NAMALWA (cell line): ENCODE measurements at regions not wholly inside any gene's neighbourhood (a gene's known extent, or its start where the extent isn't known, plus 50 kb on each side); places are given as distances from the start of the nearest gene placed in this dataset.
"Not testable (repeated sequence)": the region's sequence is repeated elsewhere in the genome, so short reads cannot be mapped to it uniquely, and the experiment has no call there.

Source experiments
- DNase-seq: peaks from one replicate; pipeline ENCODE4 v3.0.0-alpha.2; 2015; ENCODE audit warnings: low spot score

DNA sequence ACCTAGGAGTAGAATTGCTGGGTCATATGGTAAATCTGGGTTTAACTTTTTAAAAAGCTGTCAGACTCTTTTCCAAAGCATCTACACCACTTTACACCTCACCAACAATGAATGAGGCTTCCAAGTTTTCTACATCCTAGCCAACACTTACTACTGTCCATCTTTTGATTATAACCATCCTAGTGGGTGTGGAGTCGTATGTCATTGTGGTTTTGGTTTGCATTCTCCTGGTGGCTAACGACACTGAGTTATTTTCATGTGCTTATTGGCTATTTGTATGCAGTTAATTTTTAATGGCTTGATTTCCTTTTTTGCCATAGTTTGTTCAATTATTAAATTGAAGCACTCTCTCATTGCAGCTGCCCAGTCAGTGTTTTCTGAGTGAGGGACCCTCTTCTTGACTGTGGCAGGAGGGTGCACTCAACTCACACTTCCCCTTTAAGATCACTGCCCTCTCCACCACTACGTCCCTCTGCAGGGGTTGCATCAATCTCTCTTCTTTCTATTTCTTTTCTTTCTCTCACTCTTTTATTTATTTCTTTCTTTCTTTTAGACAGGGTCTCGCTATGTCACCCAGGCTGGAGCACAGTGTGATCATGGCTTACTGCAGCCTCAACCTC lies 182.3 kb downstream of the C9orf152 start:
- DNase-seq, result no peak

DNA sequence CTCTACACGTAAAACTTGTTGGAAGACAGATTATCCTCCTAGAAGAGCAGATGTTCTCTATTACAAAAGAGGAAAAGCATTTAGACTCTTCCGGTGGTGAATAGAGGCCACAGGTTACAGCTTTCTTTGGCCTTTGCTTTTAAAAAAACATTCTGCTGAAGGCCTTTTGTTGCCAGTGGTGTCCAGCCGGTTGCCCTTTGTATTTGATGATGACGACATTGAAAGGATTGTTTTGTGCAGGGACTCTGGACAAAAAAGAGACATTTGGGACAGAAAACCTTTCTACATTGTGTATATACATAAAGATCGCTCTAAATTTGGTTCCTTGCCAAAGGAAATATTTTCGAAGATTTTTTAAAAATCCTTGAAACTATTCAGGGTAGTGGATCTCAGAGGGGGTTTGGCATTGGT lies 180.3 kb downstream of the C9orf152 start:
- no peak for DNase-seq

DNA sequence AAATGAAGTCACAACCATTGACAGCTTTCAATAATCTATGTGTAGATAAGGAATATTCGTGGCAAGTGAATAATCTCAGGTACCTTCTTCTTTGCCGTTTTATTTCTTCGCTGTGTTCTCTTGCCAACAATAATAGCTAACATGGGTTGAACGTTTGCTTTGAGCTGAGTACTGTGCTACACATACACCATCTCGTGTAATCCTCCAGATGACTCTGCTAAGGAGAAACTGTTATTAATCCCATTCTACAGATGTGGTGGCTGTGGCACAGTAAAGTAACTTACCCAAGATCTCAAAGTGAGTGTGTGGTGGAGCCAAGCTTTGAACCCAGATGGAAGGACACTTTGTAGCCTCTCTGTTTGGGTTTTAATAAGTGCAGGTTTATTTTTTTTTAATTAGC lies 179.7 kb downstream of the C9orf152 start:
- no peak for DNase-seq

DNA sequence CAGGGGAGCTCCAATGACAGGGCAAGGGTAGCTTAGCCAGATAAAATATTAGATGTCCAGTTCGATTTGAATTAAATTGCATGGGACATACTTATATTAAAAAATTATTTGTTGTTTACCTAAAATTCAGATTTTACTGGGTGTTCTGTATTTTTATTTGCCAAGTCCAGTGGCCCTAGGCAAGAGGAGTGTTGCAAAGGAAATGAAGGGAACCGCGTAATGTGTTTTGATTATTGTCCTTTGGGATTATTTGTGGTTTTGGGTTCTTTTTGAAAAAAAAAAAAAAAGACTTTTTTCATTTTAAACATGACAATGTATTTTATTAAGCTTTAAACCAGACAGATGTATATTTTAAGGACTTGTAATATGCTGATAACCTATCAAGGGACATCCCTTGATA lies 179.3 kb downstream of the C9orf152 start:
- no peak for DNase-seq

DNA sequence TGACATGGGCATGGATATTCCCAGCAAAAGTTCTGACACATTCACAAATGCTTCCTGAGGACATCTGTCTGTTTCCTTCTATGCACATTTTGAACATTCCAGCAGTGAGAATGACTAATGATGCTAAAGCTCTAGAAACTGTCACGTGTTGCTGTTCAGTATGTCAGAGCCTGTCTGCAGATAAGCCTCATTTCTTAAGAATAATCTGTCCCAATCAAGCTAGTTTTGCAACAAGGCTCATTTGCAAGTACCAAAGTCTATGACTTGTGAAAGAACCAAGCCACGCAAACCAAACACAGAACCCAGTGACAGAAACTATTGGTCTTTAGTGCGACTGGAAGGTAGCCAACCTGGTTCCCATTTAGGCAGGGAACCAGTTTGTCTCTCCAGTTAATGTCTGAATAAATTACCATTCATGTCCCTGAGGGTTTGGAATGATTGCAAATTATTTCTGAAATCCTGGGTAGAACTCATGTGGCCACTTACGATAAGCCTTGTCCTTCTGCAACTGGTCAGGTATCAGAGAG lies 178.5 kb downstream of the C9orf152 start:
- DNase-seq, result no peak

DNA sequence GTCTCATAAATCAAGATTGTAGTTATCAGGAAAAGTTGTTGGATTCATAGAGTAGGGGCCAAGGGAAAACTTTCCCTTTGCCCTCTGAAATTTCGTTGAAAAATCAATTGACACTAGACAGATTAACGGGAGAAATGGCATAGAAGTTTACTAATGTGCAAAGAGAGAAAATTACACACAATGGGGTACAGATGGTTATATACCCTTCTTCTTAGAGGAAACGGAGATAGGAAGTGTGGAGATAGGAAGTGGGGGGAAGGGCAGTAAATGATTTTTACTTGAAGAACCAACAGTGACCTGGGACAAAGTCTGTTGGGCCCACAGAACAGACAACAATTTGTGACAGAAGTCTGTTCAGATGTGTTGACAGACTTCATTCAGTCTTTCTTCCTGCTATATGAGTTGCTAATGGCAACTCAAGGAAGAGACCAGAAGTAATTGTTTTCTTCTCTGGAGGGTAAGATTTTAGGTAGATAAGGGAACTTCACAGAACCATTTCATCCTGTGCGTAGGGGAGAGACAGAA lies 177.9 kb downstream of the C9orf152 start:
- no peak for DNase-seq

DNA sequence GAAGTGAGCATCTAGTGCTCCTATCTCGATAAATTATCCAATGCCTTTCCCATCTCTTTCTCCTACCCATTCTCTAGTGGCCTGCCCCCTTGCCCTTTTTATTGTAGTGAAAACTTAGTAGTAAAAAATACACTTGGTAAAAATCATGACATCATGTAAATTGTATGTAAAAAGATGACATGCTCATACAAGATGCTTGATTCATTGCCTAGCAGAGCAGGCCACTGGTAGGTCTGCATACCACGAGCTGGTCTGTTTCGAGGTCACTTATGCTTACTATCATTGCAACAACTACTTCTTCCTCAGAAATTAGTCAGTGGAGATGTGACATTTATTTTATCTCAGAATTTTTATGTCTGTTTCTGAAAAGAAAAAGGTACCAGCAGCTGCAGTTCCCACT lies 177.3 kb downstream of the C9orf152 start:
- DNase-seq, result no peak

DNA sequence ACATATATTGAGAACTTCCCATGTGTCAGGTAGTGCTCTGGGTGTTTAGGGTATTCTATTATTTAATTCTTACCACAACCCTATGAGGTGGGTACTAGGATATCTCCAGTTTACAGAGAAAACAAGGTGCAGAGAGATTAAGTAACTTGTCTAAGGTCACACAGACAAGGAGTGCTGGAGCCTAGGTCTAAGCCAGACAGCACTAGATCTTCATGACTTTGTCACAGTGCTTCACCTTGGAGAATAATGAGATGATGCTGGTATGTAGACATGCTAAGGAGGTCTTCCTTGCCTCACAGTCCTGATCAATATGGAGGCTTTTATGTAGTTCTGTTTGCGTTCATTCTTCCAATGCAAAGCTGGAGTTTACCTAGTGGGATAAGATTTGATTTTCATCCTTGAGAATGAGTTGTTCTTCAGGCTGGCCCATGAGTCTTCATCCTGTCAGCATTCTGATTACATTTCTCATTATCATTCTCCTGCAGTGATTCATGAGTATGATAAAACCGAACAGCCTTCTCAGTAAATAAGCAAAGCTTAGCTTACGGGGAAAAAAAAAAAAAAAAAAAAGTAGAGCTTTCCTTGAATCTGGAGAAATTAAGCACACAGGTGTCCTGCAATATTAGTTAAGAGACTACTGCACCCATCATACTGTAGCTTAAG lies 176.3 kb downstream of the C9orf152 start:
- DNase-seq, result no peak

DNA sequence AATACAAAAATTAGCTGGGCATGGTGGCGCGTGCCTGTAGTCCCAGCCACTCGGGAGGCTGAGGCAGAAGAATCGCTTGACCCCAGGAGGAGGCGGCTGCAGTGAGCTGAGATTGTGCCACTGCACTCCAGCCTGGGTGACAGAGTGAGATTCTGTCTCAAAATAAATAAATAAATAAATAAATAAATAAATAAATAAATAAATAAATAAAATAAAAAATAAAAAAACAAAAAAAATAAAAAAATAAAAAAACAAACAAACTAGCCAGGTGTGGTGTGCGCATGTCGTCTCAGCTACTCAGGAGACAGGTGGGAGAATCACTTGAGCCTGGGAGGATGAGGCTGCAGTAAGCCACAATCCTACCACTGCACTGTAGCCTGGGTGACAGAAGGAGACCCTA lies 175.4 kb downstream of the C9orf152 start:
- DNase-seq, result not testable (repeated sequence)

DNA sequence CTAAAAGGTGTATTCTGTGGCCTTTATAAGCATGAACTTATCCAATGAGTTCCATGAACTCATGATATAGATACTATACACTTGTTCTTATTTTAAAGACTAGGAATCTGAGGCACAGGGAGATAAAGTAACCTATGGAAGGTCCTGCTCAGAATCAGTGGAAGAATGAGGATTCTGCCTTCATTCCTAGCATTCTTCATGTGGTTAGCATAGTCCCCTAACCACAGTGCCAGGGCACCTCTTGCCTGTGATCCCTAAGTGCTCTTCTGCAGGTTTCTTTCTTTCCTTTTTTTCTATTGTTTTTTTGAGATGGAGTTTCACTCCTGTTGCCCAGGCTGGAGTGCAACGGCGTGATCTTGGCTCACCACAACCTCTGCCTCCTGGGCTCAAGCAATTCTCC lies 174.1 kb downstream of the C9orf152 start:
- no peak for DNase-seq

DNA sequence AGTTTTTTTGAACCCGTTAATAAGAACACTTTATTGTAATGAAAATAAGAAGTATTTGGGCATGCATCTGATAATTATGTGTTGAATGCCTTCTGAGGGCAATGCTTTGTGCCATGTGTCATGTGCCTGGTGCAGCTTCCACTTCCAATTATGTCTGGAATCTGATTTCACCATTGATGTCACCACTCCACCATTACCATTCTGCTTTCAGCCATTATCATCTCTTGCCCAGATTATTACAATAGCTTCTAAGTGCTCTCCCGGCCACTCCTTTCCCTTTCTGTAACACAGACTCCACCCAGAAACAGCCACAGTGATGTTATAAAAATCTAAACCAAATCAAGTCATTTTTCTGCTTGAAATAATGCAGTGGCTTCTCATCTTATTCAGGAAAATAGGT lies 171.7 kb downstream of the C9orf152 start:
- no peak for DNase-seq

DNA sequence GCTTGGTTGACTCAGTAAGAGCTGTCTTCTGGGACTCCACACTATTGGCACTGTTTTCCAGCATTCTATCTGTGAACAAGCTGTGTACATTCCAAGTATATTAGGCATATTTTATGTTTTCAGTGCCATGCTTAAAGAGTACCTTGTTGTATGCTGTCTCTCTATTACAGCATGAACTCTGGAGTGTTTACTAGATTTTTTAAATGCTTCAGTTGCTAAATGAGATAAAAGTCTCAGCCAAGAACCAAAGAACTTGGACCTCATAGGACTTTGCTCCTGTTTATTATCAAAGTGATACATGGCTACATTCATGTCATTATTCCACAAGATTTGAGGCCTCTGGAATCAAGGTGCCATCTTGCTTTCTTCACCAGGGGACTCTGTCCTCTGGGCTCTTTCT lies 167.2 kb downstream of the C9orf152 start:
- no peak for DNase-seq

DNA sequence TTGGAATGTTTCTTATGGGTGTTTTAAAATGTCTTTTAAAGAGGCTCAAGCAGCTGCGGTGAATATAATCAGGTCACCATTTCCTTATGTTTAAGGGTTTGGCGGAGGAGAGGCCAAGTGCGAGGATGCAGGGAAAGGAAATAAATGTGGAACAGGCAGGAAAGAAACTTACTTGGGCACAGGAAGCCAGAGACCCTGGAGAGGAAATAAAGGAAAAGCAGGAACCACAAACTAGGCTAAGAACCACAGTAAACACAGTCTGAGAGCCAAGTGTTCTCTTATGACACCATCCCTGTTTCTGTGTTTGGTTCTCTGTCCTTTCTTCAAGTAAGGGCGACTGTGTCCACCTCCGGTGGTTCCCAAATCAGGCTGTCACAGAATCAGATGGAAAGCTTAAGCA lies 166.5 kb downstream of the C9orf152 start:
- no peak for DNase-seq

DNA sequence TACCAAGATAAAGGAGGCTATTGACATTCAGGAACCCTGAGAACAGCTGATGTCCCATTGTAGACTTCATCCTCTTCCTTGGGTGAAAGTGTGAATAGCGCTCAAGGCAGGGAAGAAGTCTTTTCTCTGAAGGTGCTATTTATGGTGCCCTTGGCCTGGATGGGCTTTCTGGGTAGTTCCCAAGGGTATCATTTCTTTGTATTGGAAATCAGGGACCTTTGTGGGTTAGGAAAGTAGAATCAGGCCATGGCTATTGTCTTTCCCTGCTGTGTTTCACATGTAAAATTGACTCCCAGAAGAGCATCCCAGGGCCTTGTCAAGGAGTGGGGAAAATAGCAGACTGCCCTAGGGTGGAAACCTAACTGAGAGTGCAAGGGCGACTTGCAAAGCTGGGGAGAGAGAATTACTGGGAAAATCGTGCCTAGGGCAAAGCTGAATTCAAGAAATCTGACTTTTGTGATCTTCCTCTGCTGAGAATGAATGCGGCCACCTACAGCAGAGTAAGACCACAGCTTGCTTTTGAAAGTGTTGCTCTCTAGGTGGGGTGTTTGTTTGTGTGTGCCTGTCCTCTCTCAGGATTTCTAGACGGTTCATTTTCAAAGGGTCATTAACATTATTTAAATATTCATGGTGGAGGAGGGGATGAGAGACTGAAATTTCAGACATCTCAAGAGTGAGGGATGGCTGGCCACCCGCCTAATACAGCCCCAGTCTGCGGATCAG lies 160.6 kb downstream of the C9orf152 start:
- peak; percentile 50 for DNase-seq

DNA sequence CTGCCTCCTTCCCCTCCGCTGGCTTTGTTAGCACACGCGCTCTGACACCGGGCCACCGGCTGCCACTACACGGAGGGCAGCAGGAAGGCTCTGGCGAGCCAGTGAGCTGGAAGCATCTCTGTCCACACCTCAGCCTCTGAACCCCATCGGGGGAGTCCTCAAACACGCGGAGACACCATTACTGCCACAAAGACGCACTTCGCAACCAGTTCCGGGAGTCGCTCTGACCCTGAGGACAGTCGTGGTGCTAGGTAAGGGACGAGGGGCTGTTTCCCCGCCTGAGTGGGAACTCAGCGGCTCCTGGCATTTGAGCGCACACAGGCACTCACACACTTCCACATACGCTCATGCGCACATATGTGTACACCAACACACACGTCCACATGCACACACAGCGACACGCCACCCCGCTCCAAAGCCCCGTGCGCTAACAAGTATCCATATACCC lies 160.0 kb downstream of the C9orf152 start:
- no peak for DNase-seq

DNA sequence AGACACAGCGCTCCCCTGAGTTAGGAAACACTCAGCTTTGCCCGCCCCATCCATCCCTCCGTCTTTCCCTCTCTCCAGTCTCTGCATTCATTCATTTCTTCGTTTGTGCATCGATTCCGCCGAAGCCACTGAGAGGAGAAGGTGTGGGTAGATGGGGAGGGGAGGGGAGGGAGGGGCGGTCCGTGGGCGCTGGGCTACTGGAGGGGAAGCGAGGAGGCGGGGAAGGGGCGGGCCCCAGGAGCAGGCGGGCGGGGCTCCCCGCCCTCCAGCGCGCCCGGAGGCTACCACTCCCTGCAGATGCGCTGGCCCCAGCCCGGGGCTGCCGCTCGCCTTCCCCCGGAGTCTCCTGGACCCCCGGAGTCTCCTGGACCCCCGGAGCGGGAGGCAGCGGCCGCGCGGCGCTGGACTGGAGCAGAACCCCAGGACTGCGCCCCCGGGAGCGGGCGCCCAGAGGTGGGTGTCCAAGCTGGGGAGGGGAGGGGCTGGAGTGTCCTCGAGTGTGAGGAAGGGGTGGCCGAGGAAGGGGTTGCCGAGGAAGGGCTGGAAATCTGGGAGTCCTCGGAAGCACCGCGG lies 159.5 kb downstream of the C9orf152 start:
- DNase-seq, result peak; percentile 84

DNA sequence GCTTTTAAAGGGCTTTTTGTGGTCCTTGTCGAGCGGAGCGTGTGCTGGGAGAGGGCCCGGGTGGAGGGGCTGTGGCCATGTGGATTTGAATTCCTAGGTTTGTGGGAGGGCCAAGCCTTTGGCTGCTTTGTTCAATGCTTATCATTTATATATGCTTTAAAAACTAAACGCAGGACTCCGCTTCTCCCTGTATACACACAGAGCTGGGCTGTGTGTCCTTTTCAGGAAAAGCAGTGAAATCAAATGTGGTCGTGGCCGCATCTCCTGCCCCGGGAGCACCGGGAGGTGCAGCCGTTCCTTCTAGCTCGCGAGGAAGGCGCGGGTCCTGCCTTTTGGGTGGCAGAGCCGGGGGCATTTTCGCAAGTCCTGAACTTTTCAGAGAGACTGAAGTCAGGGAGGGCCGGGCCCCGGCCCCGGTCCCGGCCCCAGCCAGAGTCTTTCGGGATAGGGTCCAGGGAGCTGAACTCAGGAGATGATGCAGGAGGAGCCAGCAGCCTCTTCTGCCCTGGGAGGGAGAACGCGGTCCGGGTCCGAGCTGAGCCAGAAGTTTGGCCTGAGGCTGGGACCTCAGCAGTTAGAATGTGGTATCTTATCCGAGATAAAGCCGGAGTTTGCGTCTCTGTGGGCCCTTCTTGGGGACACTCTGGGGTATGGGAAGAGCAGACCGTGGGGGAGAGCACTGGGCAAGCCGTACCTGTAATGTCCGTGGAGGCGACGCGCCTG lies 158.8 kb downstream of the C9orf152 start:
- peak; percentile 50 for DNase-seq

DNA sequence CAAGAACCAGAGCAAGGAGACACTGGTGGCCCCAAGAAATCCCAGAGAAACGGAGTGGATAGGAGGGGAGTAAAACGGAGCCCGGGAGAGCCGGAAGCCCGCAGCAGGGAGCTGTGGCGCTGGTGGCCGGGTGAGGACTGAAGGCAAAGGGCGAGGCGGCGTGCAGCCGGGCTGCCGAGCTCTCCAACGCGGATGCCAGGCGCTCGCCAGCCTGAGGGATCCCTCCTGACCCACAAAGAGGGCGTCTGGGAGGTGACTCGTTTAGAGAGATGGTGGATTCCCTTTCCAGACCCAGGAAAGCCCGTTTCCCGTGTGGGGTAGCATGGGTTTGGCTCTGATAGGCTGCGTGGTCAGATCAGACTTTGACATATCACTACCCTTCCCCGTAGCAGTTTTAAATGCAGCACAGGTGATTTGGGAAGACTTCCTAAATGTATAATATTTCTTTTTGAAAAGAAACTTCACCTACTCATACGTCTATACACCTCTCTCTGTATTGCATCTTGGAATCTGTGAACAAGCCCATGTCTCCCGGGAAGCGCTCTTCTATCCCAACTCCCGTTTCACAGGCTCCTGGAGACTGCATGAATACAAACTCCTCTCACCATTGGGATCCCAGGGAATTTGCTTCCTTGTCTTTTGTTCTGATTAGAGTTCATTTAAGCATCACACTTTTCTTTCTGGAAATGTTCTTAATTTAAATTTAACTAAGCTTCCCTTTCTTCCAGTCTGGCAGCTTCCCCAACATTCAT lies 158.1 kb downstream of the C9orf152 start:
- peak; percentile 37 for DNase-seq

DNA sequence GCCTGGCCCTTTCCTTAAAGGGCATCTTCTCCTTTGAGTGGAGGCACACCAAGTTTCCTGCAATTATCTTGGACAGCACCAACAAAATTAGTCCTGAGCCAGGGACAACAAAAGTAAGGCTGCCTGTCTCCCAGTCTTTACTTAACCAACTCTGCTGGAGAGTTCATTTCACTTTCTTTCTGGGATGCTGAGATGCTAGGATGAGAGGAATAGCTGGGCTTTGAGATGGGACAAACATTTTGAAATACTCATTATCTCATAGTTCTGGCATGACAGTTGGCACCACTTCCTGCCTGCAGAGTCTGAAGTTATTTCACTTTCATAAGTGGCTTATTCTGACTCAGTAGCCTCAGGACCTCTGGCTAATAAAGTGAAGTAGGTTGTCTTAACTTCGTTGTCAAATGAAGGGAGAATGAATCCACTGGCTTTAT lies 157.0 kb downstream of the C9orf152 start:
- DNase-seq, result peak; percentile 57

DNA sequence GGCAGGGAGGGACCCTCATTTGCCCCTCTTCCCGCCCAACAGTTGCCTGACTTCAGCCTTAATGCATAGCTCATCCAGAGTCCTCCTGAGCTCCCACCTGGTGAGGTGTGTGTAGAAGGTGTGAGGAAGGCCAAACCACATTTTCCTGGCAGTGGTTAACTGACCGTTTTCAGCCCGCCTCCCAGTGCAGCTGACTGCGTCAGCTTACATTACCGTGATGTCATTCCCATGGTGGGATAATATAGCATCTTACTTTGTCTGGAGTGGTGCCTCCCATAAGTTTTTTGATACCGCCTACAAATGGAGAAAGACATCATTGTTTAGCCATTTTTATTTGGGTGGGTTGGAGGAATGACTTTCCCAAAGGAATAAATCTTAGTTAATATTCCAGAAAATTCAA lies 151.9 kb downstream of the C9orf152 start:
- no peak for DNase-seq
